SK-N-SH (cell line): ENCODE measurements at regions not wholly inside any gene's neighbourhood (a gene's known extent, or its start where the extent isn't known, plus 50 kb on each side); places are given as distances from the start of the nearest gene placed in this dataset.

Source experiments
- ELF1 ChIP-seq: IDR thresholded peaks from 2 replicates; pipeline ENCODE4 v1.4.0; 2012
- POLR2AphosphoS5 ChIP-seq: IDR thresholded peaks from 2 replicates; pipeline ENCODE4 v1.6.1; 2012; ENCODE audit warnings: low read depth, low read length
- RXRA ChIP-seq: IDR thresholded peaks from 2 replicates; pipeline ENCODE4 v1.4.0; 2012; ENCODE audit warnings: low read depth, mild to moderate bottlenecking, borderline replicate concordance
- SMC3 ChIP-seq: IDR thresholded peaks from 2 replicates; pipeline ENCODE4 v1.6.1; 2012; ENCODE audit warnings: low read depth, low read length, improper control_type of control experiment
- TF ChIP-seq, protein P1 (sequence below): fragments of 200-600 bp; sonication (generic); IDR thresholded peaks from 2 replicates; pipeline ENCODE4 v1.6.1; 2017; ENCODE audit warnings: antibody characterized with exemption, mild to moderate bottlenecking, moderate library complexity
- TF ChIP-seq, protein P2 (sequence below): IDR thresholded peaks from 2 replicates; pipeline ENCODE4 v1.4.0; 2012; ENCODE audit warnings: low read depth, borderline replicate concordance

- TF ChIP-seq, protein P1, sequence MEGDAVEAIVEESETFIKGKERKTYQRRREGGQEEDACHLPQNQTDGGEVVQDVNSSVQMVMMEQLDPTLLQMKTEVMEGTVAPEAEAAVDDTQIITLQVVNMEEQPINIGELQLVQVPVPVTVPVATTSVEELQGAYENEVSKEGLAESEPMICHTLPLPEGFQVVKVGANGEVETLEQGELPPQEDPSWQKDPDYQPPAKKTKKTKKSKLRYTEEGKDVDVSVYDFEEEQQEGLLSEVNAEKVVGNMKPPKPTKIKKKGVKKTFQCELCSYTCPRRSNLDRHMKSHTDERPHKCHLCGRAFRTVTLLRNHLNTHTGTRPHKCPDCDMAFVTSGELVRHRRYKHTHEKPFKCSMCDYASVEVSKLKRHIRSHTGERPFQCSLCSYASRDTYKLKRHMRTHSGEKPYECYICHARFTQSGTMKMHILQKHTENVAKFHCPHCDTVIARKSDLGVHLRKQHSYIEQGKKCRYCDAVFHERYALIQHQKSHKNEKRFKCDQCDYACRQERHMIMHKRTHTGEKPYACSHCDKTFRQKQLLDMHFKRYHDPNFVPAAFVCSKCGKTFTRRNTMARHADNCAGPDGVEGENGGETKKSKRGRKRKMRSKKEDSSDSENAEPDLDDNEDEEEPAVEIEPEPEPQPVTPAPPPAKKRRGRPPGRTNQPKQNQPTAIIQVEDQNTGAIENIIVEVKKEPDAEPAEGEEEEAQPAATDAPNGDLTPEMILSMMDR = no peak
- TF ChIP-seq, protein P2, sequence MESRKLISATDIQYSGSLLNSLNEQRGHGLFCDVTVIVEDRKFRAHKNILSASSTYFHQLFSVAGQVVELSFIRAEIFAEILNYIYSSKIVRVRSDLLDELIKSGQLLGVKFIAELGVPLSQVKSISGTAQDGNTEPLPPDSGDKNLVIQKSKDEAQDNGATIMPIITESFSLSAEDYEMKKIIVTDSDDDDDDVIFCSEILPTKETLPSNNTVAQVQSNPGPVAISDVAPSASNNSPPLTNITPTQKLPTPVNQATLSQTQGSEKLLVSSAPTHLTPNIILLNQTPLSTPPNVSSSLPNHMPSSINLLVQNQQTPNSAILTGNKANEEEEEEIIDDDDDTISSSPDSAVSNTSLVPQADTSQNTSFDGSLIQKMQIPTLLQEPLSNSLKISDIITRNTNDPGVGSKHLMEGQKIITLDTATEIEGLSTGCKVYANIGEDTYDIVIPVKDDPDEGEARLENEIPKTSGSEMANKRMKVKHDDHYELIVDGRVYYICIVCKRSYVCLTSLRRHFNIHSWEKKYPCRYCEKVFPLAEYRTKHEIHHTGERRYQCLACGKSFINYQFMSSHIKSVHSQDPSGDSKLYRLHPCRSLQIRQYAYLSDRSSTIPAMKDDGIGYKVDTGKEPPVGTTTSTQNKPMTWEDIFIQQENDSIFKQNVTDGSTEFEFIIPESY = no peak
- TF ChIP-seq POLR2AphosphoS5 = no peak
- no peak for TF ChIP-seq ELF1
- no peak for TF ChIP-seq RXRA
- TF ChIP-seq SMC3 = no peak
These were observed 152.6 kb downstream of the XPNPEP1 start for GRCh38 chr10:109770663-109771062.
